Inflammatory macrophage treated with lipopolysaccharide for 4 hours (primary cell): ENCODE measurements at regions not wholly inside any gene's neighbourhood (a gene's known extent, or its start where the extent isn't known, plus 50 kb on each side); places are given as distances from the start of the nearest gene placed in this dataset.
A peak's percentile ranks its signal among the peaks of the same experiment; 100 is the strongest.

ENCODE experiments used
- DNase-seq: peaks from one replicate; pipeline ENCODE4 v3.0.0-alpha.2; 2020

DNA sequence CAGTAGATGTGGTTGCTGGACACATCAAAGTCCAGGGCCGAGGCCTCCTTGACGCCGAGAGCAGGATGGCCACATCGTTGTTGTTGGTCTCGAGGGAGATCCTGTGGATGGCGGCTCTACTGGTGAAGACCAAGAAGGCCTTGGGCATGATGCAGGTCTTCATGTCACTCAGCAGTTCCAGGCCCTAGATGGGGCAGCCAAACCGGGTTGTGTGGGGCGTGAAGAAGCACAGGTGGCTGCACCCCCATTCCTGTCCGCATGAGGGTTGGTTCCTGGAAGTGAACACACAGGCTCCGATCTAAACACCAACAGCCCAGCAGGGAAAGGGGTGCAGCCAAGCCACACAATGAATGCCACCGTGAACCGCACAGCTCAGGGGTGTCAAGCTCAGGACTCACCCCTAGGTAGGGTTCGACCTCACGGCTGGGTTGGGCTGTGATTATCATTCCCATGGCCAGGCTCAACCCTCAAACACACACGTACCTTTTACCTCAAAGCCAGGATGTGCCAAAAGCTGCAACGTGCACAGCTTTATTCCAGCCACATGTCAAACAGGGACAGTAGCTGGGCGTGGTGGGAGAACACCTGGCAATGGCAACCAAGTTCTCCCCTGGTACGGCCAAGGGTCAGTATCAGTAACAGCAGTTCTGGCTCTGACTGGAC is 132.3 kb downstream of the CRYBB2 start:
- DNase-seq = no peak

DNA sequence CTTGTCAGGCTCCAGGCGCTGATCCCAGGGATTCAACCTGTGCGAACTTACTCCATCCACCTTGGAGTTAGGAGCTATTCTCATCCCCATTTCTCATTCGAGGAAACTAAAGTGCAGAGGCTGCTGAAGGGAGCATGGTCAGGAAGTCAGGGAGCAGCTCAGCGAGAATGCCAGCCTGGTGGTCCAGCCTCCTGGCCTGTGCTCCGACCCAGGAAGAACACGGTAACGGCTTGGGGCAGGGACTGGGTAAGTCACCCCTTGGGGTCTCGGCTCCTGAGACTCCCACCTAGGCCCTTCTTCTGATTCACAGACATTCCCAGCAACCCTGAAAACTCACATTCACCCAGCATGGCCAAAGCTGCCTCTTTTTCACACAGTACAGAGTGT is 132.8 kb downstream of the CRYBB2 start:
- DNase-seq = no peak

DNA sequence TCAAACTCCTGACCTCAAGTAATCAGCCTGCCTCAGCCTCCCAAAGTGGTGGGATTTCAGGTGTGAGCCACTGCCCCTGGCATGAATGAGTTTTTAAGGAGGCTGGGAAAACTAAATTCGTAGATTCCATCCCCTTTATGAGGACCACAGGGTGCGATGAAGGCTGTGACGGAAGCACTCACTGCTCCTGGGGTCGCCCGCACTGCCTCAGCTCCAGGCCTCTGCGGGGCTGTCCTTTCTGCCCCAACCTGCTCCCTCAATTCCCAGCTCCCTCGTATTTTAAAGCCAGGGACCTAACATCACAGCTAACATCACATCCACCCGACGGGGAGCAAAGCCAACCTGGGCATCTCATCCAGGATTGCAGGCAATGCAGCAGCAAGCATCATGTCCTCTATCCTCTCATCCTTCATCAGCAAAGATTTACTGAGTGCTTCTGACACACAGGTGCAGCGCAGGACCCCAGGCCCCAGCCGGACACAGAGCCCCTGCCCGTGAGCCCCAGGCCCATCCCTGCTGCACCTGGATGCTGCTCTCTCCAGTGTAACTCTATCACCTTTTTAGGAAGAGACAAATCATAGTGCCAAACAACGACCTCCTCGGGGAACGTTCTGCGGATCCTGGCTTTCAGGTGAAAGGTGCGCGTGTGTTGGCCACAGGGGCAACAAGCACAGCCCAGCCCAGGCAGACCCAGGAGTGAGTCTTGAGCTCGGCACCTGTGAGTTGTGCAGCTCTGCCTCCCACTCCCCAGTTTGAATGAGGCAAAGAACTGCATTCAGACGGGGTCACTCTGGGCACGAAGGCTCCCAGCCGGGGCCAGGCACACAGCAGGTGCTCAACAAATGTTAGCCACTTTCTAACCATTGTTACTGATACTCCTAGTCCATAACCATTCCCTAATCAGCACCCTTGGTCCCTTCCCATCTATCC is 134.3 kb downstream of the CRYBB2 start:
- no peak for DNase-seq

DNA sequence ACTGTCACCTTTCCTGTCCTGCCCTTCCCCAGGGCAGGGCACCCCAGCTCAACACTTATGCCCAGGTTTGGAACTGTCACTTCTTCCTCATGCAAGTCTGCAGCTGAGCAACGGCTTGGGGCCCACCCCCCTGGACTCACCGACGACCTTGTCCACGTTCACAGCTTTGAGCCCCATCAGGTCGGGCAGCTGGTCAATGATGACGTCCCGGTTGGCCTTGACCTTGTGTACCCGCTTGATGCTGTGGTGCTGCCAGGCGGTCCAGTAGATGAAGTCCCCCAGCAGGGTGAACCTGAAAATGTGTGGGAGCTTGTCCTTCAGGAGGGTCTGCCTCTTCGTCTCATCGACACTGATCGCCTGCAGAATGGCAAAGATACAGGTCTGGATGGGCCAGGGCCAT is 135.0 kb downstream of the CRYBB2 start:
- DNase-seq = no peak

DNA sequence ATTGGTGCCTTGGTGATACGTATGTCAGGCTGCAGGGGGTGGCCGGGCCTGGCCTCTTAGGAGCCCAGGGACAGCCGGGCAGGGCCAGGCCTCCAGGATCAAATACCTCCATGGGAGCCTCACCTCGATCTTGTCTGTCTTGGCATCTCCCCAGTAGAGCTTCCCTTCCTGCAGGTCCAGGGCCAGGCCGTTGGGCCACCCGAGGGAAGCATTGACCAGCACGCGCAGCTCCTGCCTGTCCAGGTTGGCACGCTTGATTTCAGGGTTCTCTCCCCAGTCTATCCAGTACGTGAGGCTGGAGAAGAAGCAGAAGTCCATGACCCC is 137.7 kb downstream of the CRYBB2 start:
- DNase-seq = no peak

DNA sequence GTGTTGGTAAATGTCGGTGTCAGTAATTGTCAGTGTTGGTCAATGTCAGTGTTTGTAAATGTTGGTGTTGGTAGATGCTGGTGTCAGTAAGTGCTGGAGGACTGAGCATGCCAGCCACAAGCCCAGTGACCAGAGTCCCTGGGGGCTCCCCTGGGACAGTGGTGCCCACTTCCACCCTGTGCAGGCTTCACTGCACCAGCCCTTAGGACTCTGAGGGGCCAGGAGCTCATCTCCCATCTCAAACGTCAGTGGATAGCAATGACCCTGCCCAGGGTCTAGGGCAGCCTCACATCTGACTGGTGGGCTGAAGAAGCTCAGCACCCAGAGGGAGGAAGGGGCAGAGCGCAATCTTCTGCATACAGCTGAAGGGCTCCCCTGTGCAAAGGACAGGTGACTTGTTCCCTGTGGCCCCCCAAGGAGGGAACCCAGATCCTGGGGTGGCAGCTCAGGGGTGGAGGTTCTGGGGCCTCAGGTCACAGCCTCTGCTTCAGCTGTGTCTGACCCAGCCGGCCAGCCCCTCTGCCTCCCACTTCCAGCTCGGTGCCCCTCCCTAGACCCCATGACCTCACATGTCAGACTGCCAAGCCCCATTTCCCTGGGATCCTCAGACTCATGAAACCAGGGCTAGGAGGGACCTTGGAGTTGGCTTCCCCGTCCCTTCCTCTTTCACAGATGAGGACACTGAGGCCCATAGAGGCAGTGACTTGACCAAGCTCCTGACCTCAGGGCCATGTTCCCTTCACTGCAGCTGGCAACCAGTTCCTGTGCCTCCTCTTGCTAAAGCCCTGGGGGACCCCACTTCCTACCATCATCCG is 138.4 kb downstream of the CRYBB2 start:
- DNase-seq = no peak

DNA sequence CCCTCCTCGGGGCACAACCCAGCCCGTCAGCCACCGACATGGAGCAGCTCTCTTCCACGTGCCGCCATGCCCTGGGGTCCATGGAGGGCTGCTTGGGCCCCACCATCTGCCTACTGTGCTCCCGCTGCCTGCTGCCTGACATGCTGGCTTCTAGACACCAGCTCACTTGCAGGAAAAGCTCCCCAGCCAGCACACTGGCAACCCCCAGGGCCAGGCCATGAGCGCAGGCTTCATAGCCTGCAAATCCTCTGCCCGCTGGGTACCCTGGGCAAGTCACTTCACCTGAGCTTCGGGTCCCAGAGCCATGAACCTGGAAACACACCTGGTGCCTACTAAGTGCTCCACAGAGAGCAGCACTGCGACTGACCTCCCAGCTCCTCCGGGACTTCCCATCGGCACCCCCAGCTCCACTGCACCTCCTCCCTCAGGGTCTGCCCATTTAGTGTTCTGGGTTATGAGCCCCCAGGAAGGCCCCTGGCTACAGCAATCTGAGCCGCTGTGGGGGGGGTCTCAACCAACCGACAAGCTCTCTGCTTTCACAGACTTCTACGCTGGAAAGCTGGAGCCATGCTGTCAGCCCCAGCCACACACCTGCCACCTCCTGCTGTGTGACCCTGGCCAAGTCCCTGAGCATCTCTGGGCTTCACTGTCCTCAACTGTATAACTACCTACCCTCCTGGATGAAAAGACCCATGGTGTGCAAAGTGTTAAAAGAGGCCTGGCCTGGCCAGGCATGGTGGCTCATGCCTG is 139.2 kb downstream of the CRYBB2 start:
- no peak for DNase-seq

DNA sequence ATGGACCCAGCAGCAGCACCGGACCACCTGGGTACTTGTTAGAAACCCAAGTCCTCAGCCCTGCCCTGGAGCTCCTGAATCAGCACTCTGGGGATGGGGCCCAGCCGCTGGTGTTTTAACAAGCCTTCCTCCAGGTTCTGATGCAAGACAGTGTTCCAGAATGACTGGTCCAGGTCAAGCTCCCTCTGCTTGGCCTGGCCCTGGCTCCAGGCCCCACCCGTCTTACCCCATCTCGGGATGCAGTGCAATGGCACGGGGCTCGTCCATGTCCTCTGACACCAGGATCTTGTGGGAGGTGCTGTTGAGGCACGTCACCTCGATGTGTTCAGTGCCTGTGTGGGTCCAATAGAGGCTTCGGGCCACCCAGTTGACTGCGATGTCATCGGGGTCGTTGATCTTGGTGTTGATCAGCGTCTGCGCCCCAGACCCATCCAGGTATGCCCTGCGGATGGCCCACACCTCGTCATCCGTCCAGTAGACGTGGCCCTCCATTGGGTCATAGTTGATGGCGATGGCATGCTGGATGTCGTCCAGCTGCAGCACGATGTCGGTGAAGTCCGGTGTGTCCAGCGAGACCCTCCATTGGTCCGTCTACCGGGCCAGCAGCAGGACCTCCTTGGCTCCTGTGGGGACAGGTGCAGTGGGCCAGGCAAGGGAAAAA is 140.3 kb downstream of the CRYBB2 start:
- DNase-seq = no peak

DNA sequence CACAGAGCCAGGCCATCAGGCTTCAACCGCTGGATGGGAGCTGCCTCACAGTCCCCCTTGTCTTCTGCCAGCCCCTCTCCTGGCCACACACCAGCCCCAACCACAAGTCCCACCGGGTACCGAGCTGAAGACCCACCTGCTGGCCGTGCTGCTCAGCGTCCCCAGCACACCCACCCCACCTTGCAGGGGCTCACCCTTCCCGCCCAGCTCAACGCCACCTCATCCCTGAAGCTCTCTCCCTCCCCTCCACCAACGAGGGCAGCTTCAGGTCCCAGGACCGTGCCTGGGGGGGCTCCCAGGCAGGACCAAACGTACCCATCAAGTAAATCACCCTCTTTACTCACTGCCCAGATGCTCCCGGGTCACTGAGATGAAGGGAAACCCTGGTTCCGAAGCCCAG is 141.0 kb downstream of the CRYBB2 start:
- DNase-seq = no peak

DNA sequence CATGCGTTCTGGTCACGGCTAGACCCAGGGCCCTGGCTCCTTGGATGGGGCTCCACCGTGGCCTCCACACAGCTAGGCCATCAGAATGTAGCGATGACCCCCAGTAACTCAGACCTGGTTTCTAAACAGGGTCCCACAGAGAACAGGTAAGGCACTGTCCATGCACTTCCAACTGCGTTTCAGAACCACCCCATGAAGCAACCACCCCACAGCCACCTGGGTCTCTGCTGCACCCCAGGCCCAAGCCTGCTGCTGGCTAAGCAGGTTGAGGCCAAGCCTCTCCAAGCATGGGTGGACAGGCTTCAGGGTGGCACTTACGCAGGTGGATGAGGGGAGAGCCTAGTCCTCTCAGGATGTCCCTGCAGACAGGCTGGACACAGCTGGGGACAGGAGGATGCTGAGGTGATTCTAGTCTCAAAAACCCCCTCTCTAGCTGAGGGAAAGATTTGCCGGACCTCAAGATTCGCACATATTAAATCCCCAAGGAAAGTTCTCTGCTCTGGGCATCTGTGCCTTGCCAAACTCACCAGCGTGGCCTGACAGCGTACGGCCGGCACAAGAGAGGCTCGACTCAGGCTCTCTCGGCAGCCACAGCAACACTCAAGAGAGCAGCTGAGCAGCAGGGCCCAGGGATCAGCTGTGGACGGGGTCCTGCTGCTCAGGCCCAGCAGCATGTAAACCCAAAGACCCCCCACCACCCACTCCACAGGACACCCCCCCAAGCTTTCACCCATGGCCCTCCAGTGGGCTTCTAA is 141.6 kb downstream of the CRYBB2 start:
- no peak for DNase-seq

DNA sequence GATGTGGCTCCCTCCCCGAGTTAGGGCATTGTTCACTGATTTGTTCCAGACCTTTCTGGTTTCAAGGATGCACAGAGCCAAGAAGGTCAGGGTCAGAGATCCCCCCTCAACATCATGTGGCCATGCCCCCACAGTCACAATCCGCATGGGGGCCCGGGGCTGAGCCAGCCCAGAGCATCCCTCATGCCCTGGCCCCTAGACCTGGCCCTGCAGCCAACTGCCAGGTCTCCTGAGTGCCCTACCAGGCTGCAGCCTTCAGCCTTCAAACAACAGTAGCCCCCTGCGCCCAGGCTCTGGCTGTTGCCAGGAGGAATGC is 142.4 kb downstream of the CRYBB2 start:
- DNase-seq = no peak

DNA sequence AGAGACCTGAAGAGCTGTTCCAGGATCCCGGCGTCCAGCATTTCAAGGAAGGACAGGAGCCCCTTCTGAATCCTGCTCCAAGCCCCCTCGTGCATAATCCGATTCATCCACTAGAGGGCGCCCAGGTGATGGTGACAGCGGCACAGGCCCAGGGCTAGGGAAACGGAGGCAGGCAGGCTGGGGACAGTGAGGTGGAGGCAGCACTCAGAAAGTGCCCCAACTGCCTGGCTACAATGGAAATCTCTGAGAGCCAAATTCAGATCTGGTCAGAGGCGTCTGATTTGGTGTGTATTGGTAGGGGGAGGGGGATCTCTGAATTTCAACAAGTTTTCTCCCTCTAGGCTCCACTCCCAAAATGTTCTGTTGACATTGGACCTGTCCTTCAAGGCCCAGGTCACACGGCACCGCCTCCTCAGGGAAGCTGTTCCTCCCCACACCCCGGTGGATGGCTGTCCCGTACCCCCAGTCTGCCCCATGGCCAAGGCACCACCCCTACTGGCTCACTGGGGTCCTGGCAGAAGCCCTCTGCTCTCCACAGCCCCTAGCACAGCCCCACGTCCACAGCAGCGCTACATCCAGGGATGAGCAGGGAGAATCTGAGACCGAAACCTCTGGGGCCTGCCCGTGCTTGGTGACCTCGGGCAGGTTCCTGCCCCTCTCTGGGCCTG is 142.9 kb downstream of the CRYBB2 start:
- peak; percentile 46 for DNase-seq

DNA sequence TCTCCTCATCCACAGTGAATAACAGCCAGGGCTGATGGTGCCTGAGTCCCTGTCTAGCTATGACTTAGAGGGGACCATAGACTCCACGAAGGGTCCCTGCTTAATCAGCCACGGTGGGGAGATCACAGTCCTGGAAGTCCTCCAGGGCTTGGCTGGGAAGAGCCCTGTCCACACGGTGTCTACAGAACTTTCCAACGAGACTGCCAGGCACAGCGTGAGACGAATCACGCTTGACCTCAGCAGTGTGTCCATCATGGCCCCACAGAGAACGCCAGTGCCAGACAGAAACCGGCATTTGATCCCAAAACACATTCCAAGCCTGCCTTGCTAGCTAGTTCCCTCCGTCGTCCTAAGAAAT is 143.4 kb downstream of the CRYBB2 start:
- no peak for DNase-seq

DNA sequence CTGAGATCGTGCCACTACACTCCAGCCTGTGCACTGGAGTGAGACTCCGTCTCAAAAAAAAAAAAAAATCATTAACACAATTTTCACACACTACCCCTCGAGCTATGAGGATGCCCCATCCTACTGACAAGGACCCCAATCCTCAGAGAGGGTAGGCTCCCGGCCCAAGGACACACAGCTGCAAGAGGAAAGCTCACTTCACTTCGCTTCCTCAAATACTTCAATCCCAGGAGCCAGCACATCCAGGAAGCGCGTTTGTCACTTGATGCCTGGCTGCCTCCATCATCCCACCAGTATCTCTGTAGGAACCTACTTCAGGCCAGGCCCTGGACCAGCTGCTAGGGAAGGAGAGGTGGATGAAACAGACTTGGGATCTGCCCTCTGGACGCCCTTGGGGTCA is 144.0 kb downstream of the CRYBB2 start:
- no peak for DNase-seq

DNA sequence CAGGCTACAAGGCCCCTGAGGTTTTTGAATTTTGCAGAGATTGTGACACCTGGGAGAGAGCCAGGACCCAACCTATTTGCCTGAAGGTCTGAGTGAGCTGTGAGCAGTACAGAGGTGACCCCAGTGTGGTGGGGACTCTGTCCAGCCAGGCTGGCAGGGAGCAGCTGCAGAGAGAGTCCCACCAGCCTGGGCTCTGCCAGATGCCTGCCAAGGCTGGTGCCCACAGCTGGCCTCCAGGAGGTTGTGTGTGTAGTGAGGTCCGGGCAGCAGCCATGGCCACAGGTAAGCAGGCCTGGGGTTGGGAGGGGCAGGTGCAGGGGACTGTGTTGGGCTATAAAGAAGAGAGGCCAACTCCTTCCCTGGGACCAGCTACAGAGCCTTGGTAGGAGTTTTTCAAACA is 144.8 kb downstream of the CRYBB2 start:
- DNase-seq = no peak

DNA sequence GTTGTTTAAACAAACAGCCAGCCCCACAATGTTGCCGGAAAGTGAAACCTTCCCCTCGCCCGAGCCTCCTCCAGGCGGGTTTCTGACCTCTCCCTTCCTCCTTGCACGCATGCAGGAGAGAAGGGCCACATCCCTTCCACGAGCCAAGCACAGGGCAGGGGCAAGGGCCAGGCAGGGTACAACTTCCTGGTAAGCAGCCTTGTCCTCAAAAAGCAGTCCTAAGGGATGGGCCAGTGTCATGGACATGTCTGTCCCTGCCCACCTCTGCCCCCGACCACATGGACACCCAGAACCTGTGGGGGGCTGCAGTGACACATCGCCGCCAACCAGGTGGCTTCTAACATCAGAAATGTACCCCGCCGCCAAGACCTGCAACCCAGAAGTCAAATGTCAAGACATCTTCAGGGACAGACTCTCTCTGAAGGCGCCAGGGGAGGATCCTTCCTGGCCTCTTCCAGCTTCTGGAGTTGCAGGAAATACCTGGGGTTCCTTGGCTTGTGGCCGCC is 145.3 kb downstream of the CRYBB2 start:
- no peak for DNase-seq

DNA sequence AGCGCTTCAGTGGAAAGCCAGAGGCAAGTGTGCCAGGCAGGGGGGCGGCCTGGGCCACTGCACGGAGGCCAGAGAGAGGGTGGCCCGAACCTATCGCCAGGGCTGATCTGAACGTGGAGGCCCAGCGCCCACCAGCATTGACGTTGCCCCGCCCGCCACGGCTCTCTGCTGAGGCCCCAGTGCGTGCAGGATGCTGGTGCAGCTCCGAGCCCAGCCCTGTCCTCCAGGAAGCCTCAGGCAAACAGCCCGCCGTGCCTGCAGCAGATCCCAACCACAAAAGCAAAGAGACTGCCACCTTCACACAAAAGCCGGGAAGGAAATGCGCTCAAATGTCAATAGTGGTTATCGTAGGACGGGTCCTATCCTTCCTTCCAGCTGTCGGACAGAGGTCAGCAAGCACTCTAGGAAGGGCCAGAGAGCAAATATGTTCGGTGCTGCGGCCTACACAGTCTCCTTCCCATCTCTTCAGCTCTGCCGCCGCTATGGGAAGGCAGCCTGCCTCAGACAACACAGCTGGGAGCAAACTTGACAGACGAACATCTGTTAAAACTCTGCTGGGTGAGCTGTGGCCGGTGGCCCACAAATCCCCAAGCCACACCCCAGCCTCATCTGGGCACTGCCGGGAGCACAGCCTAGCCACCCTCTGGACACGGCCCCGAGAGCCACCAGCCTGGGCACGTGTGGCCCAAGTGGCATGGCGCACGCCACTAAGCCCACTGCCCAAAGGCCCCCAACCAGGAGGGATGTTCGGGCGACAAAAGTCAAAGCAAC is 146.2 kb downstream of the CRYBB2 start:
- no peak for DNase-seq

DNA sequence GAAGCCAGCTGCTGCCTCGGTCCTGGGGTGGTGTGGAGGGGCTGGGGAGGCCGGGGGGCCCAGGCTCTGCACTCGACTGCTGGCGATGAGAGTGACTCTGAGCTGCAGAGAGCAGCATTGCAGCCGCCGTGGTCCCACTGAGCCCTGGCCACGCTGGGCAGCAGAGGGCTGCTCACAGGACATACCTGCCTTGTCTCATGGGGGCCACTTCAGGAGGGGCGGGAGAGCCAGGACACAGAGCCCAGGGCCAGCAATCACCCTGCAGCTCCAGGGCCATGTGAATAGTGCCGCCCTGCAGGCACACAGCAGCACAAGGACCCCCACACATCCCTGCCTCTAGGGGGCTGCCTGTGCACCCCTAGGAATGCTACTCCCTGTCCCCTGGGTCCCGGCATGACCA is 147.0 kb downstream of the CRYBB2 start:
- no peak for DNase-seq

DNA sequence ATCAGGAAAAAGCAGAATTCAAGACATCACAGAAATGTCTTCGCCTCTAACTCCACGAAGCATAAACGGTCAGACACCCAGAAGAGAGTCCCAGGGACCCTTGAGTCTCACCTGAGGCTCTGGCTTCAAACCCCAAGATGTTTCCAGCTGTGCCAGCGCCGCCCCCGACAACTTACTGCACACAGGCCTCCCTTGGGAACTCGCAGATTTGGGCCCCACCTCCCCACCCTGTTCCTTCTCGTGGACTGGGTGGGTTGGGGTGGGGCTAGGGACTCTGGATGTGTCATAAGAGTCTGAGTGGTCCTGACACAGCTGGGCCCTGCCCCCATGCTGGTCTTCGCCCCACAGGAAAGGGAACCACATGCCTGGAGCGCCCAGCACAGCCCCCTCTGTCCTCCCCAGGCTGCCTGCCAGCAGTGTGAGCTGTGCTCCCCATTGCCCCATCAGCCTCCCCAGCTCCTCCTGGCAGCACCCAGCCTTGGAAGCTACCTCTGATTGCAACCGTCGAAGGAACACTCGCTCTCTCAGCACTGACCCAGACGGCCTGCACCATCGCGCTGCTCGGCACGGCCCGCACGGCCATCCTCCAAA is 147.5 kb downstream of the CRYBB2 start:
- DNase-seq = no peak

DNA sequence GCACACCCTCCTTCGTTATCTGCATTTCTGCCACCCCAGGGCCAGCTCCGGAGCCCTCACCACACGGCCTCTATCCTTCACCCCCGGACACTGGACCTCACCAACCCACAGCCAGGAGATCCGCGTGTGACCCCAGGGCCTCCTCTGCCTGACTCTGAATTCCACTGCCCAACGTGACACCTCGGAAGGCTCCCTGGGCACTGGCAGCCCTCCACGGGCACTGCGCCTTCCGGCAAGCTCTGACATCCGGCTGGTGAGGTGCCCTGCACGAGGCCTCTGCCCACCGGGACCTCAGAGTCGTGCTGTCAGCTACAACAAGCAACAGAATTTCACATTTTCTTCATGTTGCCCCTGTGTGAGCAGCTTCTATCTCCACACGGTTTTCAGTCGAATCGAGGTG is 148.3 kb downstream of the CRYBB2 start:
- no peak for DNase-seq
